ENCODE measurements at regions not wholly inside any gene's neighbourhood (a gene's known extent, or its start where the extent isn't known, plus 50 kb on each side); places are given as distances from the start of the nearest gene placed in this dataset.

DNA sequence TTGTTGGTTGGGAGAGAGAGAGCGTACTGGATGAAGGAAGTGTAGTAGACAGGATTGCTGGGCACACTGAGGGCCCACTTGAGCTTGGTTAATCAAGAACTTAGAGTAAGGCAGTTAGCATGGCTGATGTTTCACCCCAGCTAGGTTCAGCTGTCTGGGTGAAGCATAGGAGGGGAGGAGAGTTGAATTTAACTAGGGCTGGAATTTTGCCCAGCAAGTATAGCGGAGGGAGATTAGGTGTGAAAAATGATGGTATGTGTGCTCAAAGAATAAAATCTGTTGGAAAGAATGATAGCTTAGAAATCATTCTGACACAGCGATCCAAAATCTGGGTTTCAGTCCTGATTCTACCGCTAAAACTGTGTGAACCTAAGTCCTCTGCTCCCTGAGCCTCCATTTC is 461.5 kb upstream of the PROX1 start:
- in situ Hi-C loops (cut with HindIII; ENCODE audit: low sequenced_read_pairs): no loop called here
- TF ChIP-seq, protein P1, sequence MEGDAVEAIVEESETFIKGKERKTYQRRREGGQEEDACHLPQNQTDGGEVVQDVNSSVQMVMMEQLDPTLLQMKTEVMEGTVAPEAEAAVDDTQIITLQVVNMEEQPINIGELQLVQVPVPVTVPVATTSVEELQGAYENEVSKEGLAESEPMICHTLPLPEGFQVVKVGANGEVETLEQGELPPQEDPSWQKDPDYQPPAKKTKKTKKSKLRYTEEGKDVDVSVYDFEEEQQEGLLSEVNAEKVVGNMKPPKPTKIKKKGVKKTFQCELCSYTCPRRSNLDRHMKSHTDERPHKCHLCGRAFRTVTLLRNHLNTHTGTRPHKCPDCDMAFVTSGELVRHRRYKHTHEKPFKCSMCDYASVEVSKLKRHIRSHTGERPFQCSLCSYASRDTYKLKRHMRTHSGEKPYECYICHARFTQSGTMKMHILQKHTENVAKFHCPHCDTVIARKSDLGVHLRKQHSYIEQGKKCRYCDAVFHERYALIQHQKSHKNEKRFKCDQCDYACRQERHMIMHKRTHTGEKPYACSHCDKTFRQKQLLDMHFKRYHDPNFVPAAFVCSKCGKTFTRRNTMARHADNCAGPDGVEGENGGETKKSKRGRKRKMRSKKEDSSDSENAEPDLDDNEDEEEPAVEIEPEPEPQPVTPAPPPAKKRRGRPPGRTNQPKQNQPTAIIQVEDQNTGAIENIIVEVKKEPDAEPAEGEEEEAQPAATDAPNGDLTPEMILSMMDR (IDR thresholded peaks at IDR 0.05; ENCODE audit: low read depth, low read length): no peak
- no peak for DNase-seq (ENCODE audit: low read depth, low spot score)
- no peak overlapping the region for H3K4me3 ChIP-seq (ENCODE audit: low read depth, low read length)

DNA sequence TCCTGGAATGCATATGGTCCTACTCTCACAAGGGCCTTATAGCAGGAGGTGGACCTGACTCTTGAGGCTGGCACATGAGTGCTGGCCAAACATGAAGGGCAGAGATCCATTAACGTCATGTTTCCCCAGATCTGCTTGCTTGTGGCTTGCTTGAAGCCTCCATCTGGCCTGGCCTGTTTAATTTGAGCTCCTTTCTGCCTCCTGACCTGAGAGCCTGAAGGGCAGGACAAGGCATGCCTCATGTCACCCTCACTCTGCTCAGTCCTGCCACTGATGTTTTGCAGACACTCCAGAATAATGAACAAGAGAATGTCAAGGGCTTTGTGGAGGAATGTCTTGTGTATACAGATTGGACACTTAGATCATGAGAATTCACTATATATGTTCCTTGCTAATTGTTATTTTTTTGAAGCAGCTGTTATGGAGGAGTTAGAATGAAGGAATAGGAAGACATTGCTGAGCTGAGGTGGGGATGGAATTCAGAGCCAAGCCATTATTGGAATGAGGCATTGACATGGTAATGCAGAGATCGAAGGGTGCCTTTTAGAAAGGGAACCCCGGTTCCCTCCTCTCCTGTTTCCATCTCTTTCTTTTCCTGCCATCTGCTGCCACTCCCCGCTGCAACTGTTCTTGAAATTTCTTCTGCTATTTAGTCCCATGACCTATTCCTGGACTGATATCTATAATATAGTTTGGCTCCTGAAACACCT is 457.0 kb upstream of the PROX1 start:
- TF ChIP-seq, protein P1 (IDR thresholded peaks at IDR 0.05; ENCODE audit: low read depth, low read length): no peak
- no peak for DNase-seq (ENCODE audit: low read depth, low spot score)
- in situ Hi-C loops (cut with HindIII; ENCODE audit: low sequenced_read_pairs): no loop called here
- H3K4me3 ChIP-seq (ENCODE audit: low read depth, low read length): no peak overlapping the region

DNA sequence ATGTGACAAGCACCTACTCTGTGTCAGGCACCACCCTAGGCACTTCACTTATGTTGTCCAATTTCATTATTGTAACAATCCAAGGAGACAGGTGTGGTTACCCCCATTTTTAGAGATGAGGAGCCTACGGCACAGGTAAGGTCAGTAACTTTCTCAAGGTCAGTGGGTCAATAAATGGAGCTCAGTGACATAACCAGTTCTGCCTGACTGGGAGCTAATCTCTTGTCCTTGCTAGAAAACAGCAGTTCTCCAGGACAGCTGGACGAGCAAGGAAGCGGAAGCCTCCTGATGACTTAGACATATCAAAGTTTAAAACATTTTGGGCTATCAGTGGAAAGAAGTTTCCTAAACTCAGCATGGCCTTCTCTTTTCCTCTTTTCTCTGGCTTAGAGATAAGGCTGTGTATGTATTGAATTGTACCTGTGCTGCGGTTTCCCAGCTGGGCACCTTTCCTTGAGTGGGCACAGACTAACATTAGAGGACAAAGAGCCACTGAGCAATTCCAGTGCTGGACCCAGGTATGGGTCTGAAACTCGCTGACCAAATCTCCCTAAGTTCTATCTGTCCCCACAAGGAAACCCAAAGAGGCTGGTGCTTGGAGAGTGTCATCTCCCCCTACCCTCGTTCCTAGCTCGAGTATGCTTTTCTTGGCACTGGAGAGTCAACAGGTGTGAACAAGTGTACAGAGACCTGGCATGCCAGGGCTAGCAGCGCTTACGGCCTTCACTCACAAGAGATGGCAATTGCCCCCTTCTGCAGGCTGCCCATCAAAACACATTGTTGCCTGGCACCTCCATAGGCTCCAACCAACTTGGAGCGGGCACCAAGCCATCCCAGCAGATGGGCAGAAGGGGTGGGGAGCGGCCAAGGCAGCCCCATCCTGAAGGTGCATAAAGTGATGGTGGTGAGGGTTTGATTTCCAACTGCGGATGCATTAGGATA is 456.1 kb upstream of the PROX1 start:
- in situ Hi-C loops (cut with HindIII; ENCODE audit: low sequenced_read_pairs): no loop called here
- H3K4me3 ChIP-seq (ENCODE audit: low read depth, low read length): no peak overlapping the region
- no peak for DNase-seq (ENCODE audit: low read depth, low spot score)
- TF ChIP-seq, protein P1 (IDR thresholded peaks at IDR 0.05; ENCODE audit: low read depth, low read length): no peak

DNA sequence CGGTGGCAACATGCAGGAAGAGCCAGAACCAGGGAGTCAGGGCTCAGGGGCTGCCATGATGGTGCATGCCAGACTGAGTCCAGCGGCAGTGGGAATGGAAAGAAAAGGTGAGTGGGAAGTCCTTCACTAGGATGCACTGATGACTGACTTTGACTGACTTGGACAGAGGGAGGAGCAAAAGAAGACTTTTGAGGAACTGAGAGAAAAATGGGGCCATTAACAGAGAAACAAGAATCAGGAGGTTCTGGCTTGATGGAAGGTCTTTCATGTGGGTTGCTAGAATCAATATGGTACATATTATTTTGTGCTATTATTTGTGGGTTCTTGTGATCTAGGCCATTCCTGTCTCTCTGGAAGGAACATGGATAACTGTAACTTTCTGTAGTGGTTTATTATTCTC is 454.6 kb upstream of the PROX1 start:
- no peak overlapping the region for H3K4me3 ChIP-seq (ENCODE audit: low read depth, low read length)
- in situ Hi-C loops (cut with HindIII; ENCODE audit: low sequenced_read_pairs): no loop called here
- TF ChIP-seq, protein P1 (IDR thresholded peaks at IDR 0.05; ENCODE audit: low read depth, low read length): no peak
- DNase-seq (ENCODE audit: low read depth, low spot score): no peak

DNA sequence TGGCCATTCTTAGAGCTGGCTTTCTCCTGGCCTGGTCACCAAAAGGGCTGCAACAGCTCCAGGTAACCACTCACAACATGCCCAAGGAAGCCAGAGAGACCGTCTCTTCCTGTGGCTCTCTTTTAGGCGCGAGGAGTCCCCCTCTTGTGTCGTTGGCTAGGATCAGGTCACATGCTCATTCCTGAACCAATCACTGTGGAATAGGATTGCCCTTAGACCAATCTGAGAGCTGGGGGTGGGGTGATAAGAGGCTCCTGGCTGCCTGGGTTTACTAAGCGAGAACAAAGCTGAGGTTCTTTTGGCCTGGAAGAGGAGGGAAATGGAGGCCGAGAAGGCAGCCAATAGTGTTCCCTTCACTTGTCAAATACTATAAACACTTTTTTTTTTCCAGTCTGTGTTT is 452.1 kb upstream of the PROX1 start:
- DNase-seq (ENCODE audit: low read depth, low spot score): no peak

DNA sequence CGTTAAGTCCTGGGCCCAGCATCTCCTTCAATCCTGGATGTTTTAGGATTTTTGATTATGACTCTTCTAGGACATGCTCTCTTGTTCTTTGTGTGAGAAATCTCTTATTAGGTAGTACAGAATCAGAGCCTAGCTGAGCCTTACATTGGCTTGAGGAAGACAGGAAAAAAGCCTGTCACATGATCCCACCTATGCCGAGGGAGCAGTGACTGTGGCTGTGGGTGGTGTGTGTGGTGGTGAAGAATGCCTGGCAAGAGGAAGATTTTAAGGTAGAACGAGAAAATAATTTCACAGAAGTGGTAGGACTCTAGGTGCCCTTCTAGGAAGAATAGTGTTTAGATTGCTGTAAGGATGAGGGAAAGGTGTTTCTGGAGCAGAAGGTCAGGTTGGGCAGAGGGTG is 449.5 kb upstream of the PROX1 start:
- no peak for DNase-seq (ENCODE audit: low read depth, low spot score)
- H3K4me3 ChIP-seq (ENCODE audit: low read depth, low read length): no peak overlapping the region
- in situ Hi-C loops (cut with HindIII; ENCODE audit: low sequenced_read_pairs): no loop called here
- TF ChIP-seq, protein P1 (IDR thresholded peaks at IDR 0.05; ENCODE audit: low read depth, low read length): no peak

More for the DNA sequence above, 452.1 kb upstream of the PROX1 start:
- in situ Hi-C loops (cut with HindIII; ENCODE audit: low sequenced_read_pairs): no loop called here
- no peak overlapping the region for H3K4me3 ChIP-seq (ENCODE audit: low read depth, low read length)
- TF ChIP-seq, protein P1 (IDR thresholded peaks at IDR 0.05; ENCODE audit: low read depth, low read length): no peak
